ENCODE measurements at regions not wholly inside any gene's neighbourhood (a gene's known extent, or its start where the extent isn't known, plus 50 kb on each side); places are given as distances from the start of the nearest gene placed in this dataset.

DNA sequence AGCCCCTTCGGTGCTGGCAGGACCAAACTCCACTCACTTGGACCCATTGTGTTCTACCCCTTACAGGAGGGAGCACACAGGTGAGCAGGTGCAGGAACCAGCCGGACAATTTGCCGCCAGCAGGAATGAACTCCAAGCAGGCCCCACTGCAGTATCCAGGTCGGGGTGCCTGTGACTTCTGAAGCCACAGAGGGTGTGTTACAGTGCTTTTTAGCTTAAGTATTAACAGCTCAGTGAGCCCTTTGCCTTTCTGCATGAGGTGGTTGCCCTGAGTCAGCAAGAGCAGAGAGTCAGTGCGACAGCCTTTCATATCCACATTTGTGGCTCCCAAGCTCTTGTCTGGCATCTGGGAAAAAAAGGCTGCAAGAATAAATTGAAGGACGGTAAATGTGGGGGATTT, 366.6 kb upstream of the LRRC4C start:
- TF ChIP-seq, protein P1, sequence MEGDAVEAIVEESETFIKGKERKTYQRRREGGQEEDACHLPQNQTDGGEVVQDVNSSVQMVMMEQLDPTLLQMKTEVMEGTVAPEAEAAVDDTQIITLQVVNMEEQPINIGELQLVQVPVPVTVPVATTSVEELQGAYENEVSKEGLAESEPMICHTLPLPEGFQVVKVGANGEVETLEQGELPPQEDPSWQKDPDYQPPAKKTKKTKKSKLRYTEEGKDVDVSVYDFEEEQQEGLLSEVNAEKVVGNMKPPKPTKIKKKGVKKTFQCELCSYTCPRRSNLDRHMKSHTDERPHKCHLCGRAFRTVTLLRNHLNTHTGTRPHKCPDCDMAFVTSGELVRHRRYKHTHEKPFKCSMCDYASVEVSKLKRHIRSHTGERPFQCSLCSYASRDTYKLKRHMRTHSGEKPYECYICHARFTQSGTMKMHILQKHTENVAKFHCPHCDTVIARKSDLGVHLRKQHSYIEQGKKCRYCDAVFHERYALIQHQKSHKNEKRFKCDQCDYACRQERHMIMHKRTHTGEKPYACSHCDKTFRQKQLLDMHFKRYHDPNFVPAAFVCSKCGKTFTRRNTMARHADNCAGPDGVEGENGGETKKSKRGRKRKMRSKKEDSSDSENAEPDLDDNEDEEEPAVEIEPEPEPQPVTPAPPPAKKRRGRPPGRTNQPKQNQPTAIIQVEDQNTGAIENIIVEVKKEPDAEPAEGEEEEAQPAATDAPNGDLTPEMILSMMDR (IDR thresholded peaks at IDR 0.05): no peak
- TF ChIP-seq POLR2A (IDR thresholded peaks at IDR 0.05; ENCODE audit: low read depth) (no peak), EP300 (IDR thresholded peaks at IDR 0.05) (no peak)

Measured in esophagus muscularis mucosa (tissue), 4 donors.